Stimulated activated naive CD4-positive, alpha-beta T cell treated with Interleukin-2 at 50 U/mL for 16 hours (primary cell): ENCODE measurements at regions not wholly inside any gene's neighbourhood (a gene's known extent, or its start where the extent isn't known, plus 50 kb on each side); places are given as distances from the start of the nearest gene placed in this dataset.

Experiments
- DNase-seq: peaks from one replicate; lab custom pipeline; 2025; lab: John Stamatoyannopoulos, UW

DNA sequence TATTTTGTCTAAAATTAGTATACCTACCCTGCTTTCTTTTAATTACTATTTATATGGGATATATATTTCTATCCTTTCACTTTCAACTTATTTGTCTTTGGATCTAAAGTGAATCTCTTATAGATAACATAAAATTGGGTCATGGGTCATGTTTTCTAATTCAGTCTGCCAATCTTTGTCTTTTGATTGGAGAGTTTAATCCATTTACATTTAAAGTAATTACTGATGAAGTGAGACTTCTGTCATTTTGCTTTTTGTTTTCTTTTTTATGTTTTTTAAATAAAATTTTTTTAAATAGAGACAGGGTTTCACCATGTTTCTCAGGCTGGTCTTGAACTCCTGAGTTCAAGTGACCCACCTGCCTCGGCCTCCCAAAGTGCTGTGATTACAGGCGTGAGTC, 50.5 kb upstream of the PRDM1 start:
- DNase-seq, result no peak

DNA sequence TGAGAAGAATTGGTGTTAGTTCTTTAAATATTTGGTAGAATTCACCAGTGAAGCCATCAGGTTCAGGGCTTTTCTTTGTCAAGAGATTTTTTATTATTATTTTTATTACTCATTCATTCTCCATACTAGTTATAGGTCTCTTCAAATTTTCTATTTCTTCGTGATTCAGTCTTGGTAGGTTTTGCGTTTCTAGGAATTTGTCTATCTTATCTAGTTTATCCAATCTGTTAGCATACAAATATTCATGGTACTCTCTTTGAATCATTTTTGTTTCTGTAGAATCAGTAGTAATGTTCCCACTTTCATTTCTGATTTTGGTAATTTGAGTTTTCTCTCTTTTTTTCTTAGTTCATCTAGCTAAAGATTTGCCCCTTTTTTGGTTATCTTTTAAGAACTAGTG, 52.3 kb upstream of the PRDM1 start:
- DNase-seq, result no peak

DNA sequence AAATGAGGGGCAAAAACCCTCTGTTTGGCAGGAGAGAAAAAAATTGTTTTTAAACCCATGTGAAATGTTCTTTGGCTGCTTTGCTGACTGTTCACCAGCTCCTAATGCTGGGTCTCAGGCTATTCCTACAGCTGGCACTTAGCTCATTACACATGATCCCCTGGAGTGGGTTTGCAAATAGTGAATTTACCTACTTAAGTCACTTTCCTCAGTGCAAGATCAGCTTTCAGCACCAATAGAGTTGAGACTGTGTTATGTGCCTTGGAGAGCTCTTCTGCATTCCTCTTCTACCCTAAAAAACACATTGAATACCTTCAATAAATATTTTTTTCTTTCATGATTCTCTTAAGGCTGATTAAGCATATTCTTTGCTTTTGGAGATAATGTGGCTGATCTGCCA, 58.4 kb upstream of the PRDM1 start:
- no peak for DNase-seq

DNA sequence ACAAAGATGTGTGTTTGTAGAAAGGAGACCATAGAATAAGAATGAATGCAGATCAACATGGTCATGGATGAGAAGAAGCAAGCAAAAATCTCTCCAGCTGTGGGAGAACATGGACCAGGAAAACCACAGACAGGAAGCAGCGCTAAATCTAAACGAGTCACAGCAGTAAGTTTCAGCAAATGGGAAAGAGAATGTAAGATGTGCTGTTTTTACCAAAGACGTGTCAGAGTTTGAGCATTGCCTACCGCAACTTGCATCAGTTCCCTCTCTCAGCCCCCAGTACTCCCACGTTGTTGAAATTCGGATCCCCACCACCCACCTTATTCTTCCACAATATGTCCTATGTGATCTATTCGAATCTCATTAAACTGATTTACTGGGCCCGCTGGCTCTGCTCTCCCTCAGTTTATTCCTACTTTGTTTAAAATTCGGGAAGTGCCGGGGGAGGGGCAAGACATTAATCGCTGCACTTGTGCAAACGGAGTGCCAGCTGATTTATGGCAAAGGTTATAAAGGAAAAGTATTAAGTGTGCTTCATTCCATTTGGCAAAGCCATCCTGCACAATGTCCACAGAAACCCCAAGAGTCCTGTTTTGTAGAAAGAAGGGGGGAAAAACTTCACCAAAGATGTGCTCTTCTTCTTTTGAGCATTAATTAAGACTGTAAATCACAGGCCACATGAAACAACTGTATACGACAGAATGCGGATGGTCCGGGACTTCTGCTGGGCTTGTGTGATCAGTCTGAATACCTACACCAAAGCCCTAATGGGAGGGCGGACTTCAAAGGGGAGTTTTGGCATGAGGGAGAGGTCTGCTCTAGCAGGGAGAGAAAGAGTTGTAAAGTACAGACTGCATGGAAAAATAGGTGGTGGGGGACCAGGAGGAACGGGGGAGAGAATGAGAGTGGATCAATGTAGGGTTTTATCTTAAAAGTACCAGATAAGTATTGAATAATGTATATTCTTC, 59.1 kb upstream of the PRDM1 start:
- no peak for DNase-seq

DNA sequence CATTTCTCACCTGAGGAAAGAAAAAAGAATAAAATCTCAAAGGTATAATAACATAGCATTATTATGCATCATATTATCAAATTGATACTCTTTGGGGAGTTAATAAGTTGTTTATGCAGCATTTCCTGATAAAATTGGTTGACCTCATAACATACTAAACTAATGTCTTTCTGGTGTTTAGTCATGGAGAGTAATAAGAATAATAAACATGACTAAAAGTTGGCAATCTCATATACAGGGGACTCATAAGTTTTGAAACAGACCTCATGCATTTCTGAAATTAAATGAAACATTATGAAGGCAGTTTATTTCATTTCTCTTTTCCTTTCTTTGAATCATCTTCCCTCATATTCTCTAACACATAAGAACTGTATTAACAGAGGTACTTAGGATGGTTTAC, 60.5 kb upstream of the PRDM1 start:
- no peak for DNase-seq

DNA sequence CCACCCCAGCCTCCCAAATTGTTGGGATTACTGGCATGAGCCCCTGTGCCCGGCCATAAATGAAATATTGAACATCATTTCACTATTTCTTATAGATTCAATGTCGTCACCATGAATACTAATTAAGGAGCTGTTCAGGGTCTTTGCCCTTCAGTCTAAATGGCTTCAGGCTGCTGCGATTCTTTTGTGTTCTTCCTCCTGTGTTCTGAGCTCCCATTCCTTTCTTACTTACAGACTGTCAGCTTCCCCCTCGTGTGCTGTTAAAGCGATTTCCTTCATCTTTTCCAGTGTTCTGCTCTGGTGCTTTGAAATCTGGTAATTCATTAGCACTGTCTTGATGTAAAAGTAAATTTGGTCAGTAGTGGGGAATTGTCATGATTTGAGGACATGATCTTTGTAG, 63.3 kb upstream of the PRDM1 start:
- no peak for DNase-seq

DNA sequence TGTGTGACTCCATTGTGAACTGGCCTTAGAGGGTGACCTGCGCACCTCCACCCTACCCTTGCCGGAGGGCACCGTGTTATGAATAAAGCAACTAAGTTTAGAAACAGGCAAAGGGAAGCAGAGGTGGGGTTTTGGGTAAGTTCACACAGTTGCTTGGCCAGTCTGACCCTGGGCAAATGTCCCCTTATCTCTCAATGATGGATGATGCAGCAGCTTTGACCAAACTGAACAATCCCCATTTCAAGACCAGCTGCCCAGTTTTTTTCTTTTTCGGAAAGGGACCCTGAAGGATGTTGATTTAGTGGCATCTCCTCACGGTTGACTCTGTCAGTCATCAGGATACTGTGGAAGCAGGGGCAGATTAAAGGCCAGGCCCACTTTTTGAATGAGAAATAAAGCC, 68.7 kb upstream of the PRDM1 start:
- DNase-seq, result no peak

DNA sequence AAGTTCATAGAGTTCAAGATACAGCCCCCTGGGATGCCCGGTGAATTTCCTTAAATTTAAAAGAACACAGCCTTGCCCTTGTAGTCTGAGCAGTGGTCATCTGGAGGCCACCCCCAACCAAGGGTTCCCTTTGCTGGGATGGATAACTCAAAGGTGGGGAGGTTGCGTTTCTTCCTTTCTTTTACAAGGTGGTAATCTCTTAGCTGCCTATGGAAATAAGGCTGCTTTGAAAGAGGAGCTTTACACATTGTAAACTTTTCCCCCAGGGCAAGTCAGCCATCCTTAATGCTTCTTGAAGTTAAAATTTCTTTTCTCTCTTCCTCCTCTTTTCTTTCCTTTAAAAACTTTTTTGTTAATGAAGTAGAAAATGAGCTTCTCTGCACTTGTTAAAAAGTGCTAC, 71.2 kb upstream of the PRDM1 start:
- no peak for DNase-seq

DNA sequence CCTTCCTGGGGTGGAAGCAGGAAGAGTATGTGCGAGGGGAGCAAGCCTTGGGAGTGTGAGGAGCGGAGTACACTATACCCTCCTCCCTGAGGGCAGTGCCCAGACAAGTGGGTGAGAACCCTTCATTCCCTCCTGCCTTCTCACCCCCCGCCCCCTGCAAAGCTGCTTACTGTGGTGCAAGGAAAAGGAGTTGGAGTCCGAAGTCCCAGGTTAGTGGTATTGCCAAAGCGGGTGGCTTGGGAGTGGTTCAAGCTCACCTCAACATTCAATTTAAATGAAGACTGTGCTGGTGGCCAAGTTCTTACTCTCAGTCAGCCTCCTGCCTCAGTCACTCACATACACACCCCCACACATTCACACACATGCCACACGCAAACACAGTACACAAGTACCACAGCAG, 74.7 kb upstream of the PRDM1 start:
- DNase-seq, result no peak

DNA sequence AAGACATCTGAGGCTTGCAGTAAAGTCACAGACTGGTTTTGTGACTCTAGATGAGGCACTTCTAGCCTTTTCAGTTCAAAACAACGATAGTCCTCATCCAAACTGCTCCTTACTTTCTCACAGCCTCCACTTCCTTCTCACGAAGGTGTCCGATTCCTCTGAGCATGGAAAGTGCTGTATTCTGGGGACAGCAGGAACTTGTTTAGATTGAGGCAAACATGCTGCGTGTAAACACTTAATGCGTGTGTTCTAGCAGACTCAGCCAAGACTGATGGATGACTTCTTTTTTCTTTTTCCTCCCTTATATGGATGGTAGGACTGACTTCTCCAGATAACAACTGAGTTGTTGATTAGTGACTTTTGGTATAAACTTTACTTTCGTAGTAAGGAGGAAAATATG, 80.2 kb upstream of the PRDM1 start:
- DNase-seq, result no peak

DNA sequence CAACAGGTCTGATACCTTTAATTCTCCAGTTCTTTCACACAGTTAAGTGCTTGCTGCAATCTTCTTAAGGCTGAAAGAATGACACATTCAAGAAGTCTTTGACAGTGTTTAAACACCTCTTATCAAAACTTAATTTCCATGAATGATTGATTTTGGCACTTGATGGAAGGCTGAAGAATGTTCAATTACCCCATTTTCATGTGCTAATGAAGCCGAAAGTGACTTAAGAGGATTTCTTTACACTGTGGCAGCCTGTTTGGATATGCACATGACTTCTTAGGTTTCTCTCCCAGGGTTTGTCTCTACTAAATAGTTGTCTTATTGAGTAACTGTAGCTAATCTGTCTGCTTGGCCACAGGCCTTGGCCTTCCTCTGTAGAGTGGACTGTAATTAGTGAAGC, 81.1 kb upstream of the PRDM1 start:
- DNase-seq, result no peak

DNA sequence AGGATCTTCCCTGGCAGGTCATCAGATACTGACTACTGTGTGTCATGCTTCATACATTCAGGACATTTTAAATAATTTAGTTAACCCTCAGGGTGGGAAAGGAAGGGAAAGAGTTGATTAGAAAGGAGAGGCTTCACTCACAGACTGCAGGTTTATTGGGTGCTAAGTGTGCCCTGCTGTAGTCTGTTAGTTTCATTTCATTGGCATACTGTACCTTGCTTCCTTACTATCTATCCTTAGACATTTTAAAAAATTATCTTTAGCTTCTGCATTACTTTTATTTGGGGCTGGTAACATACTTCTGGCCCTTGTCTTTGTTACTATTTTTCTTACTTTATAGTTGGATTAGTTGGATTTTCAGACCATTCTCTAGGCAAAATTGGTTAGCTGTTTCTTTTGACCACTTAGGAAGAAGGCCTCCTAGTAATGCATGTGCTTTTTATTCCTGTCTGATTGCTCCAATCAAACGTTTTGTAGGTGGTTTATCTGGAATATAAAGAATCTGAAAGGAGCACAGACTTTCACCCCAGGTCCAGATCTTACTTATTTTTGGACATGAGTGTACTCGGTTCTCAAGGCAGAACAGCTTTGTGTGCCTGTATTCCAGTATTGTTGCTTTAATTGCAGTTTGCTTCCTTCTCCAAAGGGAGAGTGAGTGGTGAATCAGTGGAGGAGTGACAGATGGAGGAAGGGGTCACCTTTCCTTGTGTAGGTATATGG, 82.7 kb upstream of the PRDM1 start:
- DNase-seq, result no peak

DNA sequence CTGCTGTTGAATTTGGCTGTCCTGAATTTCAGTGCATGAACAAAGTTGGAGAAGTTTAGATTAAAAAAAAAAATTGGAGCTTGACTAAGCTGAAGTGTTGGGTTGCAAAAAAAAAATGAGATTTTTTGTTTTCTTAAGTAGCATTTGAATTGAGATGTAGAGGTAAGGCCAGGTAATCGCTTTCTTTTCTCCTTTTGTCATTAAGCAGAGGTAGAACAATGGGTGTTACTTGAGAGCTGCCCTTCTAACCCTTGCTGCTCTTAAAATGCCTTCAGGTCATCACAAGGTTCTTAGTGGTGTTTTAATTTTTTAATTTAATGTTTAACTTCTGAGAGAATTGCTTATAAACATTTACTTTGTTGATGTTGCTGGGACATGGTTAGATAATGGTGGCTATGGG, 84.1 kb upstream of the PRDM1 start:
- no peak for DNase-seq

DNA sequence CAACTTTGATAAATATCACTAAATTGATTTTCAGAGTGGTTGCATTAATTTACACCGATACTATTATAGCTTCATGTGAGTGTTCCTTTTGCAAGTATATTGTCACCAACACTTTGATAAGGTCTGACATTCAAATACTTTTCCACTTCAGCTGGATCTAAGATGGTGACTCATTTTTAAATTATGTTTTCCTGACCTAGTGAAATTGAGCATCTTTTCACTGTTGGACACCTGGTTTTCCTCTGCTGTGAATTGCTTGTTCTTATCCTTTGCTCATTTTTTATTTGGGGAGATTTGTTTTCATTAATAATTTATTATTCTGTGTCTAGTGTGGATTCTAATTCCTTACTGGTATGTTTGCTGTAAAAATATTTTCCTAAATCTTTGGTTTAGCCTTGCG, 85.2 kb upstream of the PRDM1 start:
- DNase-seq, result no peak

DNA sequence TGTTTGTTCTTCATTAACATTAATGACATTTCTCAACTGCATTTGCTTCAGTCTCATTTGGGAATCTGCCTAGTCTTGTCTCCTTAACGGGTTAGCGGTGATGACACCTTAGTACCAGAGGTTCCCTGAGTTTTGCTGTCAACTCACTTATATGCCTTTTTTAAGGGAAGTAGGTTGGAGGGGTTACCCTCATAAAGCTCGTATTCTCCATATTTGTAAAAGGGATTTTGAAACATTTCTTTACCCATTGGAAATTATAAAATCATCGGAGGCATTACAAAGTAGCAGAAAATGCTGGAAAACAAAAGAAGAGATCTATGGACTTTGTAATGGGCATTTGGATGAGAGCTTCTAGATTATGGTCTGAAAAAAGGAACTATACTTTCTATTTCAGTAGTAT, 88.7 kb upstream of the PRDM1 start:
- no peak for DNase-seq

DNA sequence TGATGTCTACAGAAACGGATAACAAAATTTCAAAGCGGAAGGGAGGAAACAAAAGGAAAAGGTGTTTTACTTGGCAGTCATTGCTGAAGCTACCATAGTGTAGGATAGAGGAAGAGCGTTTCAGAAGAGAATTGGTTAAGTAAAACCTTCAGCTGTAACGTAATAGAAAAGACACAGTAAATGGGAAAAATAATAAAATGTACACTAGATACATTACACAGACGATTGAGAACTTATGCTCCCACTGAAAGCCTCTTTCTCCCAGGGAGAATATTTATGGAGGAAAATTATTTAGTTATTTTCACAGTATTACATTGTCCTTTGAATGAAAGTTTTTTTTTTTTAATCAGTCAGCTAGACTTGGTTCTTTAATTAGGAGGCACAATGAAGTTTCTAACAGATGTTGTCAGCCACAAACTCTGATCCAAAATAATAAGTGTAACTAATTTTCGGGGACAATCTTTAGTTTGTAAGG, 90.7 kb upstream of the PRDM1 start:
- DNase-seq, result no peak

DNA sequence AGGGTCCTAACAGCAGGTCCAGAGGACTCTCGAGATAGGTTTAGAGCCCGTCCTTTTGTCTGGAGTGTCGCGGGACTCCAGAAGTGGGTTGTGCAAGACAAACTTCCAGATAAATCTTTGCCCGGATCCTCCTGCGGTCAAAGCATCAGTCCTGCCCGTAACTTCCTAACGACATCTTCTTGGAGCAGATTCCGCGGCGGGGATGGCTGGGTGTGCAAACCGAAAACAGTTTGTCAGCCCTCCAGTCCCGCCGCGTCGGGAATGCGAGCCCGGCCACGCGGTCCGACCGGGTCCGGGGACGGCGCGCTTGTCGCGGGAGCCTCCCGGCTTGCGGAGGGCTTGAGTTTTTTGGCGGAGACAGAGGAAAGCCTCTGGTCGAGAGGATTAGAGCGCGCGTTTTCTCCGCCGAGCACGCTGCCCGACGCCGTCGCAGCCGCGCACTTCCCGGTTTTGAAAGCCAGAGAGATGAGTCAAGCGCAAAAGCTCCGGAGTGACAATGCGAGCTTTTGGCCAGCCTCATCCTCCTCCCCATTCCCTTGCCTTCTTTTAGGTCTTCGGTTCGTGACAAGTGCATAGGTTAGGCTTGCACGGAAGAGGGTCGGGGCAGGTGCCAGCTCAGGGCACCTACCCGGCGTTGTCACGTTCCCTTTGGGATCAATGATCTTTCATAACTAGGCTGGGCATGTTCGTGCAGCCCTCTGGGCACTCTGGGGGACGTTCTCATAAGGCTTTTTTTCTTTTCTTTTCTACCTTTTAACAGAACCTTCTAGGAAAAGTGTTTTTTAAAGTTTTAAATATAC, 91.3 kb upstream of the PRDM1 start:
- DNase-seq, result peak; percentile 50

DNA sequence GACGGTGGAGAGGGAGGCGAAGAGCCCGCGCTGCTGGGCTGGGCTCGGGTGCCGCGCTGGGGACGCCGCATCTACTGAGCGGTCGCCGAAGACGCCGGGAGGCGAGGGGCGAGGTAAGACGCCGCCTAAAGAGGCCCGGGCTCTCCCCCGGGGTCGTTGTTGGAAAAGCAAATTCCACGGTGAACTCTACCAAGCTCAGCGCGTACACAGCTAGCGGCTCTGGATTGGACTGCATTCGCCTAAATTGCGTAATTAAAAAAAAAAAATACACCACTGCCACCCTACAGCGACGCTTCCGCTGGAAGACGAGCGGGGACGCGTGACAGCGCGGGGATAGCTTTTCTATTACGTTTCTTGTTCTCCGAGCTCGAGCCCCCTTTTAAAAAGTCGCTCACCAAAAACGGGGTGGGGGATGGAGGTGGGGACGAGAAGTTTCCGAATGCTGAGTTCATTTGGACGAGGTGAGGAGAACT, 92.0 kb upstream of the PRDM1 start:
- peak; percentile 42 for DNase-seq

DNA sequence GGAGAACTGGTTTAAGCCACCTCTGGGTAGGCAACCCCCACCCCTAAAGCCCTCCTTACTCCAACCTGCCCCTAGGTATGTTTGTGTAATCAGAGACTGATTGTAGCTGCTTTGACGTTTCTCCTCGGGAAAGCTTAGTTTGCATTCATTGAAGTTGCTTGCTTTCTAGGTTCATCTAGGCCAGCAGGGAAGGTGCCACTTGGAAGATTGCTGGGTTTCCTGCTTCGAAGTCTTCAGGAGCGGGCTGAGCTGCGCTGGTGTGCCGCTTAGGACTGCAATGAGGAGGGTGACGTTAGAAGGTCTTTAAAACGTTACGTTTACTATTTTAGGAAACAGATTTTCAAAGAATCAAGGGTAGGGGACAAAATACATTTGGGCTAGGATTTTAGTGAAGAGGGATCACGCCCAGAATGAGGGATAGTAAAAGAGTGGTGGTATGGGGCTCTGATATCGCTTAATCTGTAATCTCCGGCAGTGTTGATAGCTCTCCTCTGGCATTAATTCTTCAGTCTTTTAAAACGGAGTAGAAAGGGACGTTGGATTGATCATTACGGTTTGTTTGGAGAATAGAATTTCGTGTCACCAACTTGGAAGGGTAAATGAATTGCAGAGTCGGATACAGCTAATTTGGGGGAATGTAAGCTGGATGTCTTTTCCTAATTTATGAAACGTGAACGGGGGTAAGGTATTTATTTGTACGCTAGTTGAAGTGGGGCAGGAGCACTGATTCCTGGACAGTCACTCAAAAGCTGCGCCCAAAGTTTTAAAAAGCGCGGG, 92.6 kb upstream of the PRDM1 start:
- DNase-seq, result no peak

DNA sequence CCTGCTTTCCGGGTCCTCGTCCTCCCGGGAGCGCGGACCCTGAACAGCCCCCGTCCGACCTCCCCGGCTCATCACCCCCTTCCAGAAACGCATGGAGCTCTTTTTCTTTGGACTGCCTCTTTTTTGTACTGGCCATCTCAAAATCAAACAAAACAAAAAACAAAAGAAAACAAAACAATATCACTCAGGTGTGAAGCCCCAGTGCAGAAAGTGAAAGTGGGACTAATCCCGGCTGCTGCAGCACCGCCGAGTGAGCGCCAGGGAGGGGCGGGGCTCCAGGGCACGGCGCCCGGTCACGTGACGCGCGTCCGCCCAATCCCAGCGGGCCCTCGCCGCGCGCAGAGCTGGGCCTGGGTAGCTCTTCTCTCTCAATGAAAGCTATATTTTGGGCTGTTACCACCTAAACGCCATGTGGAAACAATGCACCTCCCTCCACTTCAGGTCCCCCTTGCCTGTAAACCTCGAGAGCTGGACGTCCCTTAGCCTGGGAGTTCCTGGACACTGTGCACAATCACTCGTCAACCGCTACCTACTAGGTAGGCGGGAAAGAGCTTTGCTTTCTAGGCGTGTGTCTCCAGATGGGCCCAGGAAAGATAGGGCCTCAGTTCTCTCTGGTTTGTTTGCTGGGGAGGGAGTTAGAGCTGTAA, 93.7 kb upstream of the PRDM1 start:
- peak; percentile 86 for DNase-seq
